IMR-90 (cell line): ENCODE measurements at regions not wholly inside any gene's neighbourhood (a gene's known extent, or its start where the extent isn't known, plus 50 kb on each side); places are given as distances from the start of the nearest gene placed in this dataset.
A peak's percentile ranks its signal among the peaks of the same experiment; 100 is the strongest.

Source experiments
- ATAC-seq: fragments of 200-7000 bp; cut with Tn5 transposase; 2 replicates; pipeline ENCODE4 v1.9.1; 2020; ENCODE audit warnings: low read depth, mild to moderate bottlenecking, moderate library complexity
- BruUV-seq: library from RNA; stranded (reverse); fragments of 400-500 nt; replicated peaks from 2 replicates; lab custom pipeline; 2021; lab: Mats Ljungman, UMichigan
- CTCF ChIA-PET: fragments of 300-600 bp; formaldehyde crosslinking; extraction: SDS; loops from one replicate; lab custom pipeline; 2021; ENCODE audit warnings: antibody characterized with exemption; lab: Yijun Ruan, JAX
- POLR2A ChIA-PET: fragments of 300-600 bp; sonication (Branson Sonifier 250); formaldehyde crosslinking; loops from one replicate; lab custom pipeline; 2022; ENCODE audit warnings: antibody characterized with exemption; ENCODE audit not compliant: unreplicated experiment; lab: Charles Lee
- DNase-seq: peaks from one replicate; pipeline ENCODE4 v3.0.0; 2013
- H2AFZ ChIP-seq: replicated peaks from 2 replicates; pipeline ENCODE3; 2013; ENCODE audit warnings: low read length, mild to moderate bottlenecking; ENCODE audit not compliant: poor library complexity
- H2AK5ac ChIP-seq: 2 replicates; pipeline ENCODE4 v1.6.1; 2013; ENCODE audit warnings: low read depth, low read length, inconsistent platforms
- H2AK9ac ChIP-seq: replicated peaks from 2 replicates; pipeline ENCODE3; 2013; ENCODE audit warnings: mild to moderate bottlenecking, low read depth, low read length, moderate library complexity; ENCODE audit not compliant: poor library complexity
- H2BK120ac ChIP-seq: 2 replicates; pipeline ENCODE4 v1.6.1; 2013; ENCODE audit warnings: low read depth, low read length, inconsistent platforms
- H2BK15ac ChIP-seq: 3 replicates; pipeline ENCODE4 v1.6.1; 2013; ENCODE audit warnings: low read depth, low read length, inconsistent platforms
- H2BK20ac ChIP-seq: 2 replicates; pipeline ENCODE4 v1.6.1; 2013; ENCODE audit warnings: low read depth, mild to moderate bottlenecking, inconsistent platforms, low read length, moderate library complexity
- H2BK5ac ChIP-seq: 2 replicates; pipeline ENCODE4 v1.6.1; 2013; ENCODE audit warnings: mild to moderate bottlenecking, low read depth, low read length, inconsistent platforms; ENCODE audit not compliant: poor library complexity, severe bottlenecking
- H3K14ac ChIP-seq: replicated peaks from 2 replicates; pipeline ENCODE4 v1.6.1; 2013; ENCODE audit warnings: low read depth, low read length, inconsistent platforms
- H3K18ac ChIP-seq: 2 replicates; pipeline ENCODE4 v1.6.1; 2013; ENCODE audit warnings: low read depth, low read length, control low read depth
- H3K23ac ChIP-seq: 2 replicates; pipeline ENCODE4 v1.6.1; 2013; ENCODE audit warnings: low read depth, low read length, inconsistent platforms
- H3K27ac ChIP-seq: 2 replicates; pipeline ENCODE4 v1.5.1; 2013; ENCODE audit warnings: mild to moderate bottlenecking, control low read depth, low read length; ENCODE audit not compliant: insufficient read depth
- H3K27me3 ChIP-seq: 2 replicates; pipeline ENCODE4 v1.6.1; 2013; ENCODE audit warnings: low read length; ENCODE audit not compliant: control insufficient read depth, insufficient read depth
- H3K36me3 ChIP-seq: 2 replicates; pipeline ENCODE4 v1.6.1; 2013; ENCODE audit warnings: low read length, mixed read lengths; ENCODE audit not compliant: control insufficient read depth, insufficient read depth
- H3K4ac ChIP-seq: 2 replicates; pipeline ENCODE4 v1.6.1; 2013; ENCODE audit warnings: low read depth, low read length, inconsistent platforms
- H3K4me1 ChIP-seq: 2 replicates; pipeline ENCODE4 v1.6.1; 2013; ENCODE audit warnings: low read length, mixed read lengths; ENCODE audit not compliant: control insufficient read depth, insufficient read depth
- H3K4me2 ChIP-seq: 2 replicates; pipeline ENCODE4 v1.6.1; 2013; ENCODE audit warnings: low read depth, mild to moderate bottlenecking, control low read depth, low read length, moderate library complexity
- H3K4me3 ChIP-seq: 2 replicates; pipeline ENCODE4 v1.5.1; 2013; ENCODE audit warnings: low read depth, mild to moderate bottlenecking, control low read depth, low read length, moderate library complexity; ENCODE audit not compliant: insufficient read depth
- H3K56ac ChIP-seq: 2 replicates; pipeline ENCODE4 v1.6.1; 2013; ENCODE audit warnings: low read length, inconsistent platforms; ENCODE audit not compliant: insufficient read depth; ENCODE audit errors: extremely low read depth
- H3K79me1 ChIP-seq, 2 experiments: 2 replicates each; pipeline ENCODE4 v1.6.1; 2013; ENCODE audit warnings: low read length in 2 of 2, inconsistent platforms in 1 of 2, low read depth in 1 of 2
- H3K9ac ChIP-seq: 2 replicates; pipeline ENCODE4 v1.6.1; 2013; ENCODE audit warnings: low read depth, low read length, control low read depth
- H3K9me1 ChIP-seq: 2 replicates; pipeline ENCODE4 v1.6.1; 2013; ENCODE audit warnings: low read length, inconsistent platforms; ENCODE audit not compliant: insufficient read depth
- H3K9me3 ChIP-seq: 2 replicates; pipeline ENCODE4 v1.6.1; 2013; ENCODE audit warnings: low read length; ENCODE audit not compliant: control insufficient read depth, insufficient read depth
- H4K20me1 ChIP-seq: 2 replicates; pipeline ENCODE4 v1.6.1; 2013; ENCODE audit warnings: low read length, inconsistent platforms; ENCODE audit not compliant: insufficient read depth
- H4K5ac ChIP-seq: 2 replicates; pipeline ENCODE4 v1.6.1; 2013; ENCODE audit warnings: mild to moderate bottlenecking, low read depth, low read length, control low read depth
- H4K8ac ChIP-seq, 2 experiments: 2 replicates each; pipeline ENCODE4 v1.6.1; 2013; ENCODE audit warnings: low read depth in 2 of 2, low read length in 2 of 2, control low read depth in 1 of 2, inconsistent platforms in 1 of 2
- H4K91ac ChIP-seq: 2 replicates; pipeline ENCODE4 v1.6.1; 2013; ENCODE audit warnings: low read depth, low read length, inconsistent platforms; ENCODE audit not compliant: insufficient read depth
- MAFK ChIP-seq: IDR thresholded peaks from 2 replicates; pipeline ENCODE4 v1.6.1; 2012; ENCODE audit warnings: low read depth, low read length, improper control_type of control experiment
- NFE2L2 ChIP-seq: fragments of 150-350 bp; IDR thresholded peaks from 2 replicates; pipeline ENCODE4 v1.6.1; 2016; ENCODE audit warnings: low read depth, mild to moderate bottlenecking, low read length
- RAD21 ChIP-seq: IDR thresholded peaks from 2 replicates; pipeline ENCODE4 v1.6.1; 2012; ENCODE audit warnings: low read length, improper control_type of control experiment
- WGBS, 2 experiments: methylation state at CpG; one replicate each; pipeline versions ENCODE4 v1.1.5 to v1.1.7; 2013; ENCODE audit warnings: missing lambda C conversion rate in 2 of 2; ENCODE audit not compliant: insufficient read length in 1 of 2; ENCODE audit errors: extremely low coverage in 2 of 2; 5-methylcytosine and 5-hydroxymethylcytosine counted together
- dilution Hi-C: fragments of 300-500 bp; cut with HindIII; formaldehyde crosslinking; loops from one replicate; pipeline ENCODE4 v1.14.3; 2018; ENCODE audit warnings: low sequenced_read_pairs; ENCODE audit not compliant: unreplicated experiment
- in situ Hi-C: fragments of 300-500 bp; cut with MboI; formaldehyde crosslinking; loops from 3 replicates; pipeline ENCODE4 v1.14.3; 2019; ENCODE audit warnings: low sequenced_read_pairs, inconsistent platforms, mixed read lengths
- intact Hi-C: fragments of 100-400 bp; cut with micrococcal nuclease; formaldehyde crosslinking; loops from 2 replicates; pipeline ENCODE4 v1.10.0; 2022
- TF ChIP-seq, protein P1 (sequence below): fragments of 150-350 bp; IDR thresholded peaks from 2 replicates; pipeline ENCODE4 v1.6.1; 2017; ENCODE audit warnings: mild to moderate bottlenecking, antibody characterized with exemption, low read length, low read depth

DNA sequence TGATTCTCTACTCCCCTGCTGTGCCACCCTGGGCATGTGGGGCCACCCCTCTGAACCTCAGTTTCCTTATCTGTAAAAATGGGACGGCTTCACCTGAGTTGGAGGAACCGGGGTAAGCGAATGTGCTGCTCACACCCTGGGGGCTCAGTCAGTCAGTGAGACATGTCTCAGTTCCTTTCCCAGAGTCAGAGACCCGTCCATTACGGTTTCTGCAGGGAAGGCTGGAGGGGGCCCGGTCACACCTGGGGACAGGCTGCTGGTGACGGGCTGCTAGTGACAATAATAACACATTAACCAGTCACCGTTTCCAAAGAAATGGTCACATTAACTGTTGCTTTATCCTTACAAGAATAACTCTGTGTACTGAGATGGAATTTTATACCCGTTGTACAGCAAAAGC is 282.4 kb downstream of the NSG2 start:
- Histone ChIP-seq H3K23ac (0 out of 2 replicates have a peak overlapping the region, but pooled peaks have one; percentile 64), H3K4me2 (no peak overlapping the region), H2BK20ac (peak overlapping the region; percentile 83; the same call in 1 of the 2 replicates), H3K56ac (no peak overlapping the region), H2BK15ac (no peak overlapping the region), H3K79me1 (no peaks in the 10 kb centered on the region), H3K27ac (peak overlapping the region; percentile 75; the same call in 1 of the 2 replicates), H2AK5ac (peak overlapping the region; percentile 43; the same call in 1 of the 2 replicates), H4K20me1 (no peaks in the 10 kb centered on the region), H3K9me1 (no peaks in the 10 kb centered on the region), H3K9ac (no peak overlapping the region), H3K14ac (no peak overlapping the region; the same call in 1 of the 2 replicates), H3K4ac (peak overlapping the region; percentile 72), H3K4me1 (peaks cover 4% of the 10 kb centered on the region; the same call in 1 of the 2 replicates), H4K5ac (peak overlapping the region; percentile 99), H2BK5ac (peak overlapping the region; percentile 72), H2AK9ac (peak overlapping the region; percentile 89), H2BK120ac (peak overlapping the region; percentile 94; the same call in 1 of the 2 replicates), H3K27me3 (no peaks in the 10 kb centered on the region; the same call in 1 of the 2 replicates), H3K9me3 (0 out of 2 replicates have a peak, but pooled peaks cover 2% of the 10 kb centered on the region), H3K36me3 (no peaks in the 10 kb centered on the region), H2AFZ (no peak overlapping the region), H4K8ac (peak overlapping the region; percentile 70 to 71; a peak in 3 of 4 replicates), H3K18ac (peak overlapping the region; percentile 99), H3K4me3 (no peak overlapping the region), H4K91ac (peak overlapping the region; percentile 61; the same call in 1 of the 2 replicates)
- ChIA-PET CTCF (interaction anchor here (0.9 to 2.0 kb wide), 5 partner anchors 10 to 408 kb away, joined by 3 to 6 read pairs (median 4); no protein-coding TSS in a partner anchor), POLR2A (no interaction called here)
- WGBS, 2 experiments, result 80% methylated on average over 2 of the region's 9 CpGs; no CpG with 5 or more reads in 1 of the 2 experiments
- BruUV-seq, result no TSS peak
- intact Hi-C loops (loop anchor here (1.0 kb wide), 5 partner anchors 86 to 608 kb away; no protein-coding TSS in a partner anchor), dilution Hi-C loops (no loop called here), in situ Hi-C loops (no loop called here)
- ATAC-seq (no peak), DNase-seq (no peak)
- TF ChIP-seq NFE2L2 (no peak), RAD21 (no peak), MAFK (no peak)
- TF ChIP-seq, protein P1, sequence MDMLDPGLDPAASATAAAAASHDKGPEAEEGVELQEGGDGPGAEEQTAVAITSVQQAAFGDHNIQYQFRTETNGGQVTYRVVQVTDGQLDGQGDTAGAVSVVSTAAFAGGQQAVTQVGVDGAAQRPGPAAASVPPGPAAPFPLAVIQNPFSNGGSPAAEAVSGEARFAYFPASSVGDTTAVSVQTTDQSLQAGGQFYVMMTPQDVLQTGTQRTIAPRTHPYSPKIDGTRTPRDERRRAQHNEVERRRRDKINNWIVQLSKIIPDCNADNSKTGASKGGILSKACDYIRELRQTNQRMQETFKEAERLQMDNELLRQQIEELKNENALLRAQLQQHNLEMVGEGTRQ, result no peak
